Thyroid gland (tissue), 4 donors: ENCODE measurements at regions not wholly inside any gene's neighbourhood (a gene's known extent, or its start where the extent isn't known, plus 50 kb on each side); places are given as distances from the start of the nearest gene placed in this dataset.

Experiments used
- DNase-seq, 2 donors: peaks; one replicate each; pipeline ENCODE4 v3.0.0-alpha.2; 2019
- H3K27ac ChIP-seq, 3 donors: fragments of 200-600 bp; sonication (generic); 1 replicate in 2 of 3; 2 replicates in 1 of 3; pipeline ENCODE4 v1.5.1; 2016 to 2019; ENCODE audit warnings: mild to moderate bottlenecking in 1 of 3, moderate library complexity in 1 of 3
- H3K27me3 ChIP-seq: fragments of 200-600 bp; sonication (generic); one replicate; pipeline ENCODE4 v1.5.1; 2019
- H3K36me3 ChIP-seq, 2 donors: fragments of 200-600 bp; sonication (generic); one replicate each; pipeline ENCODE4 v1.5.1; 2016 to 2019
- H3K4me1 ChIP-seq, 2 donors: fragments of 200-600 bp; sonication (generic); one replicate each; pipeline ENCODE4 v1.5.1; 2017 to 2019
- H3K4me3 ChIP-seq, 3 donors: fragments of 200-600 bp; sonication (generic); replicated peaks in 1 of 3; 1 replicate in 2 of 3; 2 replicates in 1 of 3; pipeline ENCODE4 v1.5.1; 2016; ENCODE audit warnings: mild to moderate bottlenecking in 1 of 3
- H3K9me3 ChIP-seq: fragments of 200-600 bp; sonication (generic); one replicate; pipeline ENCODE4 v1.5.1; 2017
- POLR2A ChIP-seq, 2 donors: fragments of 450-650 bp; IDR thresholded peaks; one replicate each; pipeline ENCODE4 v1.6.1; 2017; ENCODE audit warnings: antibody characterized with exemption in 2 of 2, mild to moderate bottlenecking in 2 of 2, moderate library complexity in 1 of 2
- WGBS, 2 donors: methylation state at CpG; one replicate each; pipeline ENCODE4 v1.1.5; 2017; 5-methylcytosine and 5-hydroxymethylcytosine counted together
- intact Hi-C: fragments of 100-400 bp; cut with DNase I; formaldehyde crosslinking; loops from one replicate; pipeline ENCODE4 v1.15.1; 2023
- TF ChIP-seq, protein P1 (sequence below), 6 experiments: fragments of 200-600 bp in 3 of 6; fragments of 450-650 bp in 3 of 6; sonication (generic) in 3 of 6; IDR thresholded peaks; one replicate each; pipeline ENCODE4 v1.5.1; 2016 to 2019; ENCODE audit warnings: antibody characterized with exemption in 6 of 6, mild to moderate bottlenecking in 2 of 6, inconsistent platforms in 1 of 6, moderate library complexity in 1 of 6

- no peaks in the 10 kb centered on the region for H3K4me1 ChIP-seq
- H3K36me3 ChIP-seq = no peaks in the 10 kb centered on the region
- WGBS, 2 donors = 94 to 99% methylated on average over 3 of the region's 3 CpGs
- TF ChIP-seq, protein P1, sequence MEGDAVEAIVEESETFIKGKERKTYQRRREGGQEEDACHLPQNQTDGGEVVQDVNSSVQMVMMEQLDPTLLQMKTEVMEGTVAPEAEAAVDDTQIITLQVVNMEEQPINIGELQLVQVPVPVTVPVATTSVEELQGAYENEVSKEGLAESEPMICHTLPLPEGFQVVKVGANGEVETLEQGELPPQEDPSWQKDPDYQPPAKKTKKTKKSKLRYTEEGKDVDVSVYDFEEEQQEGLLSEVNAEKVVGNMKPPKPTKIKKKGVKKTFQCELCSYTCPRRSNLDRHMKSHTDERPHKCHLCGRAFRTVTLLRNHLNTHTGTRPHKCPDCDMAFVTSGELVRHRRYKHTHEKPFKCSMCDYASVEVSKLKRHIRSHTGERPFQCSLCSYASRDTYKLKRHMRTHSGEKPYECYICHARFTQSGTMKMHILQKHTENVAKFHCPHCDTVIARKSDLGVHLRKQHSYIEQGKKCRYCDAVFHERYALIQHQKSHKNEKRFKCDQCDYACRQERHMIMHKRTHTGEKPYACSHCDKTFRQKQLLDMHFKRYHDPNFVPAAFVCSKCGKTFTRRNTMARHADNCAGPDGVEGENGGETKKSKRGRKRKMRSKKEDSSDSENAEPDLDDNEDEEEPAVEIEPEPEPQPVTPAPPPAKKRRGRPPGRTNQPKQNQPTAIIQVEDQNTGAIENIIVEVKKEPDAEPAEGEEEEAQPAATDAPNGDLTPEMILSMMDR (IDR thresholded peaks at IDR 0.05) = no peak
- H3K27ac ChIP-seq = no peak overlapping the region
- no peaks in the 10 kb centered on the region for H3K9me3 ChIP-seq
- DNase-seq = no peak
- no peak overlapping the region for H3K4me3 ChIP-seq
- no peaks in the 10 kb centered on the region for H3K27me3 ChIP-seq
- intact Hi-C loops = no loop called here
These were observed 110.3 kb downstream of the UNC5CL start for GRCh38 chr6:40928763-40929162.

DNA sequence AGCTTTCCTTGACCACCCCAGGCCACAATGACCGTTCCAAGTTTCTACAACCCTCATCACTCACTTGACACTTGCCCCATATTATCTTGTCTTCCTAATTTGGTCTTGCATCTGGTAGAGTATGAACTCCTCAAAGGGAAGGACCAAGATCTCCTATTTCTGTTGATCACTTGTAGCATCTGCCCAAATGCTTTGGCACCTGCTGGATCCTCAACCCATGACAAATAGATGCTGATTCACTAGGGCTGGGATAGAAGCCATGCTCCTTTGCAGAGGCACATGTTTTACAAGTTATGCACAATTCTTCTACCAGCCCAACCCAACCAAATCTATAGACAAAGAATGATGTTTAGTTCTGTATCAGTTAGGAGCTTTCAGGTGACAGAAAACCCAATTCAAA is 110.7 kb downstream of the UNC5CL start:
- WGBS, 2 donors = 90 to 91% methylated on average over 1 of the region's 1 CpG
- Histone ChIP-seq H3K4me1 (no peaks in the 10 kb centered on the region), H3K27ac (no peak overlapping the region), H3K4me3 (no peak overlapping the region), H3K36me3 (no peaks in the 10 kb centered on the region), H3K9me3 (no peaks in the 10 kb centered on the region), H3K27me3 (no peaks in the 10 kb centered on the region)
- no peak for DNase-seq
- intact Hi-C loops = no loop called here
- TF ChIP-seq POLR2A (IDR thresholded peaks at IDR 0.05) = no peak
- TF ChIP-seq, protein P1 (IDR thresholded peaks at IDR 0.05) = no peak

DNA sequence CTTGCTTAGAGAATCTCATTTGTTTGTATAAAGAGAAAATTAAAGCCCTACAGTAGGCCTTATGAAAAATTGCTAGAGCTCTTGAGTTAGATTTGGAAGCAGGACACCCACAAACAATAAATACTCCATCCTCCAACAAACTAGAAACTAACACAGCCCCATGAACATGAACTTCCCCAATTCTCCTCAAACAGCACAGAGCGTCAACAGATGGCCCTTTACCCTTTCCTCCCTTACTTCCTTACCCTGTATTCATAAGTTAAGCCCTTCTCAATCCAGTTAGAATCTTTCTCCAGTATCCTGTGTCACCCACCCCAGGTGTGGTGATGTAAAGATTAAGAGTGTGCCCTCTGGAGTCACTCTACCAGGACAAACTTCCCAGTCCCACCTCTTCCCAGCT is 113.7 kb downstream of the UNC5CL start:
- intact Hi-C loops = no loop called here

GRCh38 chr6:40924839-40925238 is 114.2 kb downstream of the UNC5CL start:
- intact Hi-C loops = no loop called here
- Histone ChIP-seq H3K4me3 (no peak overlapping the region), H3K27me3 (no peaks in the 10 kb centered on the region), H3K9me3 (no peaks in the 10 kb centered on the region), H3K27ac (no peak overlapping the region), H3K4me1 (peaks cover 0 to 4% of the 10 kb centered on the region in 2 donors), H3K36me3 (no peaks in the 10 kb centered on the region)
- TF ChIP-seq, protein P1 (IDR thresholded peaks at IDR 0.05) = no peak
- no peak for TF ChIP-seq POLR2A (IDR thresholded peaks at IDR 0.05)
- WGBS, 2 donors = 93 to 95% methylated on average over 7 of the region's 7 CpGs
- no peak for DNase-seq

More for the DNA sequence above, 113.7 kb downstream of the UNC5CL start:
- 79 to 88% methylated on average over 1 of the region's 1 CpG for WGBS, 2 donors
- peaks cover 0 to 4% of the 10 kb centered on the region in 2 donors for H3K4me1 ChIP-seq
- TF ChIP-seq, protein P1 (IDR thresholded peaks at IDR 0.05) = no peak
- no peak for TF ChIP-seq POLR2A (IDR thresholded peaks at IDR 0.05)
- H3K36me3 ChIP-seq = no peaks in the 10 kb centered on the region
- no peak for DNase-seq
- H3K27me3 ChIP-seq = no peaks in the 10 kb centered on the region
- H3K4me3 ChIP-seq = no peak overlapping the region
- H3K9me3 ChIP-seq = no peaks in the 10 kb centered on the region
- no peak overlapping the region for H3K27ac ChIP-seq

DNA sequence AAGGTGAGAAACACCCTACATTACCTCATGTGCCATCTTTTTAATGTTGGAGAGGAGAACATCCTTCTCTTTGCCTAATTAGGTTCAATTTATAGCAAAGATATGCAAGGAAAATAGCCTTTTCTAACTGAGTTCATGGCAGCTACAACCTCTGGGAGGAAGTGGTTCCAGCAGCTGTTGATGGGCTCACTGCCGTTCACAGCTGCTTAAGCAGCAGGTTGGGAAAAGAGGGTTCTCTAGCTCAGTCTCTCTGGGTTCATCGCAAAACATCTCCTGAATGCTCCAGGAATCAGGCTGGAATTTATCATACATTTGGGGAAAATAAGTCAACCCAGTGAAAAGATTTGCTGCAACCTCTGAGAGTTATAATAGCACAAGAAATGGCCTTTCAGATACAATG is 115.1 kb downstream of the UNC5CL start:
- H3K27me3 ChIP-seq = no peaks in the 10 kb centered on the region
- H3K36me3 ChIP-seq = no peaks in the 10 kb centered on the region
- H3K4me1 ChIP-seq = peaks cover 0 to 4% of the 10 kb centered on the region in 2 donors
- WGBS, 2 donors = 79 to 87% methylated on average over 2 of the region's 2 CpGs
- no peak for TF ChIP-seq POLR2A (IDR thresholded peaks at IDR 0.05)
- TF ChIP-seq, protein P1 (IDR thresholded peaks at IDR 0.05) = no peak
- no peak for DNase-seq
- no peak overlapping the region for H3K27ac ChIP-seq
- no peaks in the 10 kb centered on the region for H3K9me3 ChIP-seq
- no peak overlapping the region for H3K4me3 ChIP-seq
- intact Hi-C loops = no loop called here
